ENCODE measurements at regions not wholly inside any gene's neighbourhood (a gene's known extent, or its start where the extent isn't known, plus 50 kb on each side); places are given as distances from the start of the nearest gene placed in this dataset.

DNA sequence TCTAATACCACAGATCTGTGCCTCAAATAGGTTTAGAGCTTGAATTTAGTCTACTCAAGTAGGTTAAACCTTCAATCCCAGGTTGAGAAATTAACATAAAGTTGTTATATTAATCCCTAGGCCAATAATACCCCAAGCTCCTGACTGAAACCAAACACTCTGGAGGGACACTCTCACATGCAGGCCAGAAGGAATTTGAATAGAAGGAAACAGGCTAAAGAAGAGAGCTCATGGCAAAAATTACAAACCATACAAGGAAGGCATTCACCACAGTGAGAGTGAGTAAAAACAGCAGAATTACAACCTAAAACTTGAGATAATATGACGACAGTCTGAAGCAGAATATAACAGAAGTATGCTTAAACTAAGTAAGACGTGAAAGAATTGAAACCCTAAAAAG, 76.1 kb upstream of the PDK4 start:
- no peak for TF ChIP-seq CTCF (IDR thresholded peaks at IDR 0.05; ENCODE audit: low read depth, low read length, missing control alignments)
- no peak for DNase-seq (ENCODE audit: extremely low read depth, low read depth)
- H3K4me3 ChIP-seq (replicated peaks; ENCODE audit: low read depth, low read length) = no peak overlapping the region

GRCh38 chr7:95669513-95669912, 73.2 kb upstream of the PDK4 start:
- H3K4me3 ChIP-seq (replicated peaks; ENCODE audit: low read depth, low read length) = no peak overlapping the region
- TF ChIP-seq CTCF (IDR thresholded peaks at IDR 0.05; ENCODE audit: low read depth, low read length, missing control alignments) = no peak
- DNase-seq (ENCODE audit: extremely low read depth, low read depth) = no peak

DNA sequence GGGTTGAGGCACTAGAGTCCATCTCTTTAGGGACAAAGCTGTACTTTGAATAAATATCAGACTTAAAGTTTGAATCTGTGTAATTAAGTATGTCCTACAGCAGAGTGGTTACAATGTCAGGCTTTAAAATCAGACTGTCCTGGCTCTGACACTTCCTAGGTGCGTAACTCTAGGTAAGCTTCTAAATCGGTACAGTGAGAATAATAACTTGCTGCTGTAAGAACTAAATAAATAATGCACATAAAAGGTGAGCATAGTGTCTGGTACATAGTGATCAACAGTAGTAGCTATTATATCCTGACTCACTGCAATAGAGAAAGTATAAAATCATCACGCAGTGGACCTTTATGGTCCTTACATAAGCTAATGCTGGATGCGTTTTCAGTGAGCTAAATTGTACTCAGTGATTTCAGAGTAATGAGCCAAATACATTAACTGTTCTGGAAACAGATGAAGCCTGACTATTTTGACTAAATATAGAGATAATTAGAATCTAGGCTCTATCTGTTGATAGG, 72.2 kb upstream of the PDK4 start:
- no peak for DNase-seq (ENCODE audit: extremely low read depth, low read depth)
- no peak overlapping the region for H3K4me3 ChIP-seq (replicated peaks; ENCODE audit: low read depth, low read length)
- no peak for TF ChIP-seq CTCF (IDR thresholded peaks at IDR 0.05; ENCODE audit: low read depth, low read length, missing control alignments)

- DNase-seq (ENCODE audit: extremely low read depth, low read depth) = no peak
- TF ChIP-seq CTCF (IDR thresholded peaks at IDR 0.05; ENCODE audit: low read depth, low read length, missing control alignments) = no peak
- no peak overlapping the region for H3K4me3 ChIP-seq (replicated peaks; ENCODE audit: low read depth, low read length)
Measured at GRCh38 chr7:95662987-95663386, 66.7 kb upstream of the PDK4 start.

- DNase-seq (ENCODE audit: extremely low read depth, low read depth) = no peak
- TF ChIP-seq CTCF (IDR thresholded peaks at IDR 0.05; ENCODE audit: low read depth, low read length, missing control alignments) = no peak
- no peak overlapping the region for H3K4me3 ChIP-seq (replicated peaks; ENCODE audit: low read depth, low read length)
Measured at GRCh38 chr7:95660023-95660434, 63.7 kb upstream of the PDK4 start.

- no peak overlapping the region for H3K4me3 ChIP-seq (replicated peaks; ENCODE audit: low read depth, low read length)
- TF ChIP-seq CTCF (IDR thresholded peaks at IDR 0.05; ENCODE audit: low read depth, low read length, missing control alignments) = no peak
- DNase-seq (ENCODE audit: extremely low read depth, low read depth) = no peak
Measured at GRCh38 chr7:95658676-95659075, 62.4 kb upstream of the PDK4 start.

GRCh38 chr7:95649546-95649945, 53.2 kb upstream of the PDK4 start:
- DNase-seq (ENCODE audit: extremely low read depth, low read depth) = no peak
- TF ChIP-seq CTCF (IDR thresholded peaks at IDR 0.05; ENCODE audit: low read depth, low read length, missing control alignments) = no peak
- H3K4me3 ChIP-seq (replicated peaks; ENCODE audit: low read depth, low read length) = no peak overlapping the region
